SK-N-SH treated with all-trans-retinoic acid at 6 μM for 48 hours (cell line): ENCODE measurements at regions not wholly inside any gene's neighbourhood (a gene's known extent, or its start where the extent isn't known, plus 50 kb on each side); places are given as distances from the start of the nearest gene placed in this dataset.

Source experiments
- ATAC-seq: fragments of 200-7000 bp; cut with Tn5 transposase; 3 replicates; pipeline ENCODE4 v1.9.1; 2020; ENCODE audit warnings: mild to moderate bottlenecking, moderate library complexity
- ARNTL ChIP-seq: fragments of 450-650 bp; formaldehyde crosslinking; IDR thresholded peaks from 2 replicates; pipeline ENCODE4 v1.5.0; 2020; ENCODE audit warnings: low read depth, mild to moderate bottlenecking, moderate library complexity, borderline replicate concordance
- BACH2 ChIP-seq: fragments of 250-450 bp; sonication (Bioruptor Pico); IDR thresholded peaks from 2 replicates; pipeline ENCODE4 v1.9.0; 2021; ENCODE audit warnings: mild to moderate bottlenecking, borderline replicate concordance
- CREB5 ChIP-seq: fragments of 250-450 bp; sonication (Bioruptor Pico); IDR thresholded peaks from 2 replicates; pipeline ENCODE4 v1.5.1; 2020; ENCODE audit warnings: low read depth, mild to moderate bottlenecking, moderate library complexity
- ESRRG ChIP-seq: fragments of 250-450 bp; sonication (Bioruptor Pico); IDR thresholded peaks from 2 replicates; pipeline ENCODE4 v1.6.1; 2021; ENCODE audit warnings: mild to moderate bottlenecking
- GLIS3 ChIP-seq: fragments of 250-450 bp; sonication (Bioruptor Pico); IDR thresholded peaks from 2 replicates; pipeline ENCODE4 v1.5.0; 2020; ENCODE audit warnings: mild to moderate bottlenecking, moderate library complexity
- ISL1 ChIP-seq: fragments of 250-450 bp; sonication (Bioruptor Pico); IDR thresholded peaks from 2 replicates; pipeline ENCODE4 v2.1.2; 2022; ENCODE audit warnings: mild to moderate bottlenecking, moderate library complexity
- OSR1 ChIP-seq: fragments of 250-450 bp; sonication (Bioruptor Pico); IDR thresholded peaks from 2 replicates; pipeline ENCODE4 v1.8.0; 2022; ENCODE audit warnings: moderate library complexity, mild to moderate bottlenecking, inconsistent platforms
- PATZ1 ChIP-seq: fragments of 250-450 bp; sonication (Bioruptor Pico); IDR thresholded peaks from 2 replicates; pipeline ENCODE4 v1.8.0; 2020; ENCODE audit warnings: mild to moderate bottlenecking, moderate library complexity, borderline replicate concordance
- POU6F1 ChIP-seq: fragments of 250-450 bp; sonication (Bioruptor Pico); IDR thresholded peaks from 2 replicates; pipeline ENCODE4 v1.8.0; 2021; ENCODE audit warnings: low read depth, mild to moderate bottlenecking, moderate library complexity, borderline replicate concordance
- PPARA ChIP-seq: fragments of 250-450 bp; sonication (Bioruptor Pico); IDR thresholded peaks from 2 replicates; pipeline ENCODE4 v1.5.0; 2020; ENCODE audit warnings: mild to moderate bottlenecking, borderline replicate concordance
- RARB ChIP-seq: fragments of 250-450 bp; sonication (Bioruptor Pico); IDR thresholded peaks from 2 replicates; pipeline ENCODE4 v1.8.0; 2021; ENCODE audit warnings: mild to moderate bottlenecking, moderate library complexity
- SNAI2 ChIP-seq: fragments of 250-450 bp; sonication (Bioruptor Pico); IDR thresholded peaks from 2 replicates; pipeline ENCODE4 v1.5.0; 2020; ENCODE audit warnings: mild to moderate bottlenecking, moderate library complexity
- TCF4 ChIP-seq: fragments of 250-450 bp; sonication (Bioruptor Pico); IDR thresholded peaks from 2 replicates; pipeline ENCODE4 v1.8.0; 2021; ENCODE audit warnings: mild to moderate bottlenecking, moderate library complexity, borderline replicate concordance
- TOX ChIP-seq: fragments of 250-450 bp; sonication (Bioruptor Pico); IDR thresholded peaks from 2 replicates; pipeline ENCODE4 v1.8.0; 2021; ENCODE audit warnings: mild to moderate bottlenecking, moderate library complexity, borderline replicate concordance
- ZC3H10 ChIP-seq: fragments of 250-450 bp; sonication (Bioruptor Pico); IDR thresholded peaks from 2 replicates; pipeline ENCODE4 v1.5.1; 2021; ENCODE audit warnings: mild to moderate bottlenecking, moderate library complexity
- ZFP3 ChIP-seq: fragments of 250-450 bp; sonication (Bioruptor Pico); IDR thresholded peaks from 2 replicates; pipeline ENCODE4 v1.5.0; 2020; ENCODE audit warnings: mild to moderate bottlenecking, moderate library complexity
- ZFP30 ChIP-seq: fragments of 450-650 bp; formaldehyde crosslinking; IDR thresholded peaks from 2 replicates; pipeline ENCODE4 v1.5.0; 2022; ENCODE audit warnings: mild to moderate bottlenecking, moderate library complexity
- ZNF565 ChIP-seq: fragments of 450-650 bp; formaldehyde crosslinking; conservative IDR thresholded peaks from 2 replicates; pipeline ENCODE4 v1.5.0; 2020; ENCODE audit warnings: low read depth, mild to moderate bottlenecking, moderate library complexity
- ZNF70 ChIP-seq: fragments of 450-650 bp; formaldehyde crosslinking; IDR thresholded peaks from 2 replicates; pipeline ENCODE4 v1.5.0; 2020; ENCODE audit warnings: mild to moderate bottlenecking, moderate library complexity

- TF ChIP-seq ZNF70 (CRISPR knock-in tag) (no peak), ZNF565 (CRISPR knock-in tag) (no peak), TOX (CRISPR knock-in tag) (no peak)
Measured at GRCh38 chr18:25633563-25633962, 281.6 kb upstream of the ZNF521 start.

GRCh38 chr18:25630682-25631081 lies 278.7 kb upstream of the ZNF521 start:
- no peak; the same call in 2 of the 3 replicates for ATAC-seq
- no peak for TF ChIP-seq CREB5 (CRISPR knock-in tag)
- TF ChIP-seq ARNTL, result no peak
- TF ChIP-seq OSR1 (CRISPR knock-in tag), result no peak
- no peak for TF ChIP-seq TCF4
- no peak for TF ChIP-seq ZFP30
- no peak for TF ChIP-seq ZFP3 (CRISPR knock-in tag)
- TF ChIP-seq ZNF70 (CRISPR knock-in tag), result no peak
- TF ChIP-seq RARB (CRISPR knock-in tag), result no peak
- TF ChIP-seq PPARA (CRISPR knock-in tag), result no peak
- TF ChIP-seq BACH2 (CRISPR knock-in tag), result no peak
- no peak for TF ChIP-seq PATZ1 (CRISPR knock-in tag)
- TF ChIP-seq POU6F1 (CRISPR knock-in tag), result no peak
- TF ChIP-seq ZC3H10 (CRISPR knock-in tag), result no peak
- TF ChIP-seq TOX (CRISPR knock-in tag), result no peak

More at GRCh38 chr18:25633563-25633962, 281.6 kb upstream of the ZNF521 start:
- ATAC-seq, result no peak

- TF ChIP-seq POU6F1 (CRISPR knock-in tag) (no peak), TCF4 (no peak), PPARA (CRISPR knock-in tag) (no peak), RARB (CRISPR knock-in tag) (no peak), CREB5 (CRISPR knock-in tag) (no peak)
- no peak for ATAC-seq
Measured at GRCh38 chr18:25621682-25622081, 269.7 kb upstream of the ZNF521 start.

GRCh38 chr18:25621144-25621543 lies 269.2 kb upstream of the ZNF521 start:
- no peak for TF ChIP-seq SNAI2 (CRISPR knock-in tag)
- no peak for TF ChIP-seq ISL1 (CRISPR knock-in tag)
- no peak for TF ChIP-seq ZFP30
- TF ChIP-seq ESRRG (CRISPR knock-in tag), result no peak
- TF ChIP-seq ZFP3 (CRISPR knock-in tag), result no peak
- no peak for TF ChIP-seq PATZ1 (CRISPR knock-in tag)
- TF ChIP-seq ZNF70 (CRISPR knock-in tag), result no peak
- TF ChIP-seq POU6F1 (CRISPR knock-in tag), result no peak
- TF ChIP-seq GLIS3 (CRISPR knock-in tag), result no peak
- ATAC-seq, result no peak
